Endothelial cell of umbilical vein (primary cell): ENCODE measurements at regions not wholly inside any gene's neighbourhood (a gene's known extent, or its start where the extent isn't known, plus 50 kb on each side); places are given as distances from the start of the nearest gene placed in this dataset.

ENCODE experiments used
- BruUV-seq: library from RNA; stranded (reverse); fragments of 400-500 nt; replicated peaks from 2 replicates; lab custom pipeline; 2021; lab: Mats Ljungman, UMichigan
- CTCF ChIA-PET: fragments of 300-600, 350-600 bp; sonication (Branson Sonifier 250); formaldehyde crosslinking; loops from one replicate; lab custom pipeline; 2021; ENCODE audit warnings: antibody characterized with exemption, inconsistent platforms; lab: Charles Lee
- POLR2A ChIA-PET: fragments of 300-600, 350-600 bp; sonication (Branson Sonifier 250); formaldehyde crosslinking; loops from one replicate; lab custom pipeline; 2021; ENCODE audit warnings: antibody characterized with exemption, inconsistent platforms; lab: Charles Lee
- DNase-seq: peaks from one replicate; pipeline ENCODE4 v3.0.0-alpha.2; 2011; ENCODE audit warnings: low read depth, low spot score
- FAIRE-seq: peaks from 2 replicates; lab custom pipeline; 2011; peaks lifted over from hg19 to GRCh38; lab: Jason Lieb, UNC
- H2AFZ ChIP-seq: 2 replicates; pipeline ENCODE4 v1.6.0; 2012; ENCODE audit warnings: low read depth, low read length, control low read depth, inconsistent platforms
- H3K27ac ChIP-seq: 2 replicates; pipeline ENCODE4 v1.5.1; 2011; ENCODE audit warnings: low read depth, mild to moderate bottlenecking, control low read depth, low read length, moderate library complexity; ENCODE audit not compliant: insufficient read depth
- H3K27me3 ChIP-seq, 2 experiments: 2 replicates each; pipeline versions ENCODE4 v1.6.0 to v1.6.1; 2011; ENCODE audit warnings: low read length in 2 of 2, mixed read lengths in 1 of 2; ENCODE audit not compliant: control insufficient read depth in 2 of 2, insufficient read depth in 2 of 2
- H3K36me3 ChIP-seq, 2 experiments: 2 replicates in 1 of 2; 3 replicates in 1 of 2; pipeline ENCODE4 v1.5.1; 2011; ENCODE audit warnings: low read length in 2 of 2, mild to moderate bottlenecking in 1 of 2, moderate library complexity in 1 of 2; ENCODE audit not compliant: control insufficient read depth in 2 of 2, insufficient read depth in 2 of 2; ENCODE audit errors: extremely low read depth in 1 of 2
- H3K4me1 ChIP-seq: 3 replicates; pipeline ENCODE4 v1.5.1; 2011; ENCODE audit warnings: mild to moderate bottlenecking, low read length; ENCODE audit not compliant: control insufficient read depth, insufficient read depth; ENCODE audit errors: extremely low read depth
- H3K4me2 ChIP-seq: 2 replicates; pipeline ENCODE4 v1.6.1; 2011; ENCODE audit warnings: low read length, control low read depth, mixed read lengths; ENCODE audit not compliant: insufficient read depth
- H3K4me3 ChIP-seq, 3 experiments: fragments of 200-600 bp in 1 of 3; sonication (generic), shearing (Covaris generic) in 1 of 3; replicated peaks in 1 of 3; 2 replicates each; pipeline ENCODE4 v1.5.1; 2011 to 2016; ENCODE audit warnings: control low read depth in 3 of 3, low read length in 3 of 3, mild to moderate bottlenecking in 2 of 3, inconsistent platforms in 1 of 3, low read depth in 1 of 3, moderate library complexity in 1 of 3; ENCODE audit not compliant: insufficient read depth in 1 of 3
- H3K79me2 ChIP-seq: 2 replicates; pipeline ENCODE4 v1.6.0; 2012; ENCODE audit warnings: low read length, inconsistent platforms; ENCODE audit not compliant: control insufficient read depth, insufficient read depth
- H3K9ac ChIP-seq: replicated peaks from 2 replicates; pipeline ENCODE3; 2011; ENCODE audit warnings: low read length, control low read depth; ENCODE audit not compliant: insufficient read depth; ENCODE audit errors: extremely low read depth
- H3K9me1 ChIP-seq: replicated peaks from 3 replicates; pipeline ENCODE4 v1.6.0; 2011; ENCODE audit warnings: mild to moderate bottlenecking, low read length; ENCODE audit not compliant: control insufficient read depth, insufficient read depth; ENCODE audit errors: extremely low read depth
- H3K9me3 ChIP-seq: replicated peaks from 2 replicates; pipeline ENCODE4 v1.5.1; 2012; ENCODE audit warnings: low read length, inconsistent platforms; ENCODE audit not compliant: control insufficient read depth, insufficient read depth
- H4K20me1 ChIP-seq: replicated peaks from 2 replicates; pipeline ENCODE3; 2011; ENCODE audit warnings: mild to moderate bottlenecking, low read length; ENCODE audit not compliant: control insufficient read depth, insufficient read depth; ENCODE audit errors: extremely low read depth
- CTCF ChIP-seq, 2 donors: IDR thresholded peaks; 1 replicate in 1 of 2; 2 replicates in 1 of 2; pipeline ENCODE4 v1.5.1; 2011; ENCODE audit warnings: low read length in 2 of 2, mild to moderate bottlenecking in 2 of 2, moderate library complexity in 2 of 2, control low read depth in 1 of 2, inconsistent platforms in 1 of 2, low read depth in 1 of 2; ENCODE audit not compliant: insufficient read depth in 1 of 2; ENCODE audit errors: extremely low read depth in 1 of 2
- EZH2 ChIP-seq: IDR thresholded peaks from 2 replicates; pipeline ENCODE4 v1.6.1; 2012; ENCODE audit warnings: borderline replicate concordance, low read depth, mild to moderate bottlenecking, moderate library complexity, low read length, inconsistent platforms; ENCODE audit not compliant: severe bottlenecking
- FOS ChIP-seq: IDR thresholded peaks from 2 replicates; pipeline ENCODE4 v1.6.1; 2011; ENCODE audit warnings: mild to moderate bottlenecking, low read length, moderate library complexity, borderline replicate concordance; ENCODE audit not compliant: insufficient read depth
- GATA2 ChIP-seq: IDR thresholded peaks from 2 replicates; pipeline ENCODE4 v1.7.0; 2011; ENCODE audit warnings: low read depth, mild to moderate bottlenecking, moderate library complexity, mixed read lengths, low read length; ENCODE audit not compliant: insufficient read length, insufficient read depth
- JUN ChIP-seq: IDR thresholded peaks from 2 replicates; pipeline ENCODE4 v1.6.1; 2011; ENCODE audit warnings: borderline replicate concordance, low read depth; ENCODE audit not compliant: insufficient read length, insufficient read depth
- MAX ChIP-seq: IDR thresholded peaks from 2 replicates; pipeline ENCODE4 v1.6.1; 2011; ENCODE audit not compliant: insufficient read depth, insufficient read length
- MYC ChIP-seq: IDR thresholded peaks from one replicate; pipeline ENCODE4 v1.6.1; 2011; ENCODE audit warnings: mild to moderate bottlenecking, low read depth, low read length
- POLR2A ChIP-seq: IDR thresholded peaks from 2 replicates; pipeline ENCODE4 v1.6.1; 2012; ENCODE audit warnings: low read depth, mild to moderate bottlenecking, control low read depth, low read length
- POLR2AphosphoS5 ChIP-seq: IDR thresholded peaks from 2 replicates; pipeline ENCODE4 v1.6.1; 2012; ENCODE audit warnings: low read depth, mild to moderate bottlenecking, control low read depth, low read length, moderate library complexity; ENCODE audit not compliant: insufficient read depth
- dilution Hi-C: fragments of 300-500 bp; cut with MboI; formaldehyde crosslinking; loops from one replicate; pipeline ENCODE4 v1.15.0; 2019; ENCODE audit warnings: low sequenced_read_pairs; ENCODE audit not compliant: extremely low pct_ligation_motif_present
- intact Hi-C: fragments of 100-400 bp; cut with micrococcal nuclease; formaldehyde crosslinking; loops from one replicate; pipeline ENCODE4 v1.10.0; 2022

- intact Hi-C loops (loop anchor here (1.0 kb wide), 1 partner anchor 290 kb away; no protein-coding TSS in a partner anchor), dilution Hi-C loops (no loop called here)
- no TSS peak for BruUV-seq
- Histone ChIP-seq H3K9ac (no peak overlapping the region), H3K4me1 (no peaks in the 10 kb centered on the region), H3K9me3 (no peaks in the 10 kb centered on the region), H2AFZ (no peak overlapping the region), H3K36me3 (no peaks in the 10 kb centered on the region), H3K27me3 (no peaks in the 10 kb centered on the region), H3K27ac (no peak overlapping the region), H3K9me1 (no peaks in the 10 kb centered on the region), H3K79me2 (no peaks in the 10 kb centered on the region), H3K4me3 (no peak overlapping the region), H3K4me2 (no peak overlapping the region), H4K20me1 (no peaks in the 10 kb centered on the region)
- no peak for FAIRE-seq
- no peak for DNase-seq
- TF ChIP-seq EZH2 (no peak), MAX (no peak), JUN (no peak), GATA2 (no peak), POLR2AphosphoS5 (no peak), CTCF (IDR thresholded peaks at IDR 0.05; ENCODE audit: extremely low read depth in 1 of 2, insufficient read depth in 1 of 2, low read depth in 1 of 2, low read length in 2 of 2) (no peak), FOS (no peak), POLR2A (no peak), MYC (no peak)
- ChIA-PET POLR2A (no interaction called here), CTCF (interaction anchor here (1.2 kb wide), 1 partner anchor 70 kb away, joined by 4 read pairs; no protein-coding TSS in a partner anchor)
These were observed 88.7 kb upstream of the IQSEC1 start for GRCh38 chr3:13161771-13162535.
